ENCODE measurements at regions not wholly inside any gene's neighbourhood (a gene's known extent, or its start where the extent isn't known, plus 50 kb on each side); places are given as distances from the start of the nearest gene placed in this dataset.
"Not testable (repeated sequence)": the region's sequence is repeated elsewhere in the genome, so short reads cannot be mapped to it uniquely, and the experiment has no call there.

DNA sequence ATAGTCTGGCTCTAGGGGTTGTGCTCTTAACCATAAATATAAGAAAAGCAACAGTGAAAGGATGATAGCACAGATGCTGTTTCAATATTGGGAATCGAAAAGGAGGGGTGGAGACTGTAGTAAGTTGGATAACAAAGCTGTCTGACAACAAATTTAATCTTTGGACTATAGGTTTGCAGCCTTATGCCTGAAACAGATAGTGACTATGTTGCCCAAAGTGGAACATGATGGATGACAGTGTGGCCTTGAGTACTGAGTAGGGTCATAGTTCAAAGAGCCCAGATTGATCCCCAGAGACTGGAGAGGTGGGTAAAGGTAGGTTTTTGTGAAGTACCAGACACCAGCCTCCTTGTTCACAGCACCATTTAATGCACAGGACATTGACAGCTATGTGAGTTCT lies 144.0 kb upstream of the PALMD start:
- no peak for DNase-seq (ENCODE audit: low read depth in 2 of 2)

DNA sequence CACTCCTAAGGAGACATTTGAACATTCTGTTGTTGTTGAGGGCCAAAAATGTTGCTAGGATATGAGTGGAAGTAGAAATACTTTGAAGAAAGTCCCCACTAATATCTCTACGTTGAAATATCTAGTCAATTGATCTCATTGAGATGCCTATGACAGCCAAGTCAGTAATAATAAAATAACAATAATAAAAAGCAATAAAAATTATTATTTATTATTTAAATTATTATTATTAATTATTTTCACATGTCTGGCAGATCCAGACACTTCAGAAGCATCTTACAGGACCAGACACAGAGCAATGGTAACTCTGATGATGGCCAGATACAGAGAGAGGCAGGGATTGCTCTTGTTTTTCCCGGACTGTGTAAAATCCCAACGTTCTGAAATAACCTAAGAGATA lies 143.5 kb upstream of the PALMD start:
- DNase-seq (ENCODE audit: low read depth in 2 of 2), result no peak

DNA sequence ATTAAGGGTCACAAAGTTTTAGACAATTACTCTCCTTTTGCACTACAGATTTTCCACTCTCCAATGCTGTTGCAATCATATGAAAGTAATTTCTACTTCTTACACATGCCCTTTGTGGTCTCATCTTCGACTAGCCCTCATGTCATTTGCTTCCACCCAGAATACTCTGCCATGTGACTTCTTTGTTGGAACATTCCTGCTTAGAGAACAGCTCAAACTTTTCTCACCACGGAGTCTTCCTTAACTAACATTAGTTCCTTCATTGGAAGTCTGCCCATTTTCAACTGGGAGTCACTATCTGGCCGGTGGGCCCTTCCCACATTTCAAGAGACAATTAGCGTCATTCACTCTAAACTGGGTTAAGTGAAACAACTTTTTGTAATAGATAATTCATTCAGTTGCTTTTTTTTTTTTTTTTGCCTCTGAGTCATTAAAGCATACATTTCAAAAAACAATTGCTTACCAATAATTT lies 142.6 kb upstream of the PALMD start:
- no peak for DNase-seq (ENCODE audit: low read depth in 2 of 2)

DNA sequence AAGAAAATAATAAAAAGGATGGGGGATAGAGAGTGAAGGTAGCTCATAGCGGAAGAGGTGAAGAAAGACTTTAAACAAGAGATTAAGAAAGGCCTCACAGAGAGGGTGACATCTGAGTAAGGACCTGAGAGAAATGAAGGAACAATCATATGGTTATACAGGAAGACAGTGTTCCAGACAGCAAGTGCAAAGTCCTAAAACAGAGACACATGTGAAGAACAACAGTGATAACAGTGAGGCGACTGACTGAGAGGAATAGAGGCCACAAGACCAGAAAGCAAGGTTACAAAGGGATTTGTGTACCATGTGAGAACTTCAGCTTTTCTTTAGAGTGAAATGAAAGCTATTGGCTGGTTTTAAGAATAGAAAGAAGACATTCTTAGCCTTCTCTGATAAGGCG lies 141.6 kb upstream of the PALMD start:
- DNase-seq (ENCODE audit: low read depth in 2 of 2), result no peak

DNA sequence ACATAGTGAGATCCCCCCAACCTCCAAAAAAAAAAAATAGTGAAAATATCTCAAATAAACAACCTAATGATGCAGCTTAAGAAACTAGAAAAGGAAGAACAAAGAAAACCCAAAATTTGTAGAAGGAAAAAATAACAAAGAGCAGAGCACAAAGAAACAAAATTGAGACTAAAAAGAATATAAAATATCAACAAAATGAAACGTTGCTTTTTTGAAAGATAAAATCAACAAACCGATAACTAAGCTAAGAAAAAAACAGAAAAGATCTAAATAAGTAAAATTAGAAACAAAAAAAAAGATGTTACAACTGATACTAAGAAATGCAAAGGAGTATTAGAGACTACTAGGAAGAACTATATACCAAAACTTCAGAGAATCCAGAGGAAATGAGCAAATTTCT lies 139.3 kb upstream of the PALMD start:
- no peak for DNase-seq (ENCODE audit: low read depth in 2 of 2)

DNA sequence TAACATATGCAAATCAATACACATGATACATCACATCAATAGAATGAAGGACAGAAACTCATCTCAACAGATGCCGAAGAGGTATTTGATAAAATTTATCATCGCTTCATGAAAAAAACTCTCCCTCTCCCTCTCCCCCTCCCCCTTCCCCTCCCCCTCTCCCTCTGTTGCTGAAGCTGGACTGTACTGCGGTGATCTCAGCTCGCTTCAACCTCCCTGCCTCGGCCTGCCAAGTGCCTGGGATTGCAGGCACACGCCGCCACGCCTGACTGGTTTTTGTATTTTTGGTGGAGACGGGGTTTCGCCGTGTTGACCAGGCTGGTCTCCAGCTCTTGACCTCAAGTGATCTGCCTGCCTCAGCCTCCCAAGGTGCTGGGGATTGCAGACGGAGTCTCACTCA lies 138.5 kb upstream of the PALMD start:
- not testable (repeated sequence) for DNase-seq (ENCODE audit: low read depth in 2 of 2)

DNA sequence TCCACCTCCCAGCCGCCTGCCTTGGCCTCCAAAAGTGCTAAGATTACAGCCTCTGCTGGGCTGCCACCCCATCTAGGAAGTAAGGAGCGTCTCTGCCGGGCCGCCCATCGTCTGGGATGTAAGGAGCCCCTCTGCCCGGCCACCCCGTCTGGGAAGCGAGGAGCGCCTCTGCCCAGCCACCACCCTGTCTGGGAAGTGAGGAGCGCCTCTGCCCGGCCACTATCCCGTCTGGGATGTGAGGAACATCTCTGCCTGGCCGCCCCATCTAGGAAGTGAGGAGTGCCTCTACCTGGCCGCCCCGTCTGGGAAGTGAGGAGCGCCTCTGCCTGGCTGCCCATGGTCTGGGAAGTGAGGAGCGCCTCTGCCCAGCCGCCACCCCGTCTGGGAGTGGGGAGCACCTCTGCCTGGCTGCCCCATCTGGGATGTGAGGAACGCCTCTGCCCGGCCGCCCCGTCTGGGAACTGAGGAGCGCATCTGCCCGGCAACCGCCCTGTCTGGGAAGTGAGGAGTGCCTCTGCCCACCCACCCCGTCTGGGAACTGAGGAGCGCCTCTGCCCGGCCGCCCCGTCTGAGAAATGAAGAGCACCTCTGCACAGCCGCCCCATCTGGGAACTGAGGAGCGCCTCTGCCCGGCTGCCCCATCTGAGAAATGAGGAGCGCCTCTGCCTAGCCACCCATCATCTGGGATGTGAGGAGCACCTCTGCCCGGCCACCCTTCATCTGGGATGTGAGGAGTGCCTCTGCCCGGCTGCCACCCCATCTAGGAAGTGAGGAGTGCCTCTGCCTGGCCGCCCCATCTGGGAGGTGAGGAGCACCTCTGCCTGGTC lies 137.8 kb upstream of the PALMD start:
- no peak for DNase-seq (ENCODE audit: low read depth in 2 of 2)

DNA sequence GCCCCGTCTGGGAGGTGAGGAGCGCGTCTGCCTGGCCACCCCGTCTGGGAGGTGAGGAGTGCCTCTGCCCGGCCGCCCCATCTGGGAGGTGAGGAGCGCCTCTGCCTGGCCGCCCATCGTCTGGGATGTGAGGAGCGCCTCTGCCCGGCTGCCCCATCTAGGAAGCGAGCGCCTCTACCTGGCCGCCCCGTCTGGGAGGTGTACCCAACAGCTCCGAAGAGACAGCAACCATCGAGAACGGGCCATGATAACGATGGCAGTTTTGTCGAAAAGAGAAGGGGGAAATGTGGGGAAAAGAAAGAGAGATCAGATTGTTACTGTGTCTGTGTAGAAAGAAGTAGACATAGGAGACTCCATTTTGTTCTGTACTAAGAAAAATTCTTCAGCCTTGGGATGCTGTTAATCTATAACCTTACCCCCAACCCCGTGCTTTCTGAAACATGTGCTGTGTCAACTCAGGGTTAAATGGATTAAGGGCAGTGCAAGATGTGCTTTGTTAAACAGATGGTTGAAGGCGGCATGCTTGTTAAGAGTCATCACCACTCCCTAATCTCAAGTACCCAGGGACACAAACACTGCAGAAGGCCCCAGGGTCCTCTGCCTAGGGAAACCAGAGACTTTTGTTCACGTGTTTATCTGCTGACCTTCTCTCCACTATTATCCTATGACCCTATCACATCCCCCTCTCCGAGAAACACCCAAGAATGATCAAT lies 137.0 kb upstream of the PALMD start:
- DNase-seq (ENCODE audit: low read depth in 2 of 2), result not testable (repeated sequence)

DNA sequence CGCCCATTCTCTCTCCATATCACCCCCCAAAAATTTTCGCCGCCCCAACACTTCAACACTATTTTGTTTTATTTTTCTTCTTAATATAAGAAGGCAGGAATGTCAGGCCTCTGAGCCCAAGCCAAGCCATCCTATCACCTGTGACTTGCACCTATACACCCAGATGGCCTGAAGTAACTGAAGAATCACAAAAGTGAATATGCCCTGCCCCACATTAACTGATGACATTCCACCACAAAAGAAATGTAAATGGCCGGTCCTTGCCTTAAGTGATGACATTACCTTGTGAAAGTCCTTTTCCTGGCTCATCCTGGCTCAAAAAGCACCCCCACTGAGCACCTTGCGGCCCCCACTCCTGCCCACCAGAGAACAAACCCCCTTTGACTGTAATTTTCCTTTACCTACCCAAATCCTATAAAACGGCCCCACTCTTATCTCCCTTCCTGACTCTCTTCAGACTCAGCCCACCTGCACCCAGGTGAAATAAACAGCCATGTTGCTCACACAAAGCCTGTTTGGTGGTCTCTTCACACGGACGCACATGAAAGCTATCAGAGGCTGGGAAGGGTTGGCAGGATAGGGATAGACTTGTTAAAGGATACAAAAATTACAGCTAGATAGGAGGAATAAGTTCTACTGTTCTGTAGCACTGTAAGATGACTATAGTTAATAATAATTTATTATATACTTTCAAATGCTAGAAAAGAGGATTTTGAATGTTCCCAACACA lies 130.9 kb upstream of the PALMD start:
- not testable (repeated sequence) for DNase-seq (ENCODE audit: low read depth in 2 of 2)

DNA sequence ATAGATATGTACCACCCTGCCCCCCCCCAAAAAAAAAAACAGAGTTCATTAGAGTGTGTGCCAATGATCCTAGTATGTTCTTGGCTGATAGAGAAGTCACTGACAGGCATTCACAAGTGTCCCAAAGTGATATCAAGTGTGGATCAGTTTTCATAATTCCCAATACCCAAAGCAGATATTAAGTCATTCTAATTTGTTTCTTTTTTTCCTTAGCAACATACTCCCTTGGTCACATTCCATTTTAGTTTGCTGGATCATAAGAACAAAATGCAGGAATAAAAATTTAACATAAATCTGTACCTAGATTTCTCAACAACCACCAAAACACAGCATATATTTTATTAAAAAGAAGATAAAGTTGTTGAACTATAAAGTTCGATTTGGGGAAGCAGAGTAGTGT lies 129.8 kb upstream of the PALMD start:
- no peak for DNase-seq (ENCODE audit: low read depth in 2 of 2)

DNA sequence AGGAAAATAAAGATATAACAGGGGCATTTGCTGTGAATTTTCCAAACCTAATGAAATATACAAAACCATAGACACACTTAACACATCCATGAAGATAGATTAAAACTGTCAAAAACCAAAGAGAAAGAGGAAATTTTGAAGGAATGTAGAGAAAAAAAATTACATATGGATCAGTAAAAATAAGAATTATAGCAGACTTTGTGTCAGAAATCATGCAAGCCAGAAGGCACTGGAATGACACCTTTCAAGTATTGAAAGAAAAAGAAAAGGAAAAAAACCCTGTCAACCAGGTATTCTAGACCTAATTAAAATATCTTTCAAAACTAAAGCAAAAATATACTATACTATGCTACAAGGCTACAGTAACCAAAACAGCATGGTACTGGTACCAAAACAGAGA lies 125.8 kb upstream of the PALMD start:
- DNase-seq (ENCODE audit: low read depth in 2 of 2), result no peak

DNA sequence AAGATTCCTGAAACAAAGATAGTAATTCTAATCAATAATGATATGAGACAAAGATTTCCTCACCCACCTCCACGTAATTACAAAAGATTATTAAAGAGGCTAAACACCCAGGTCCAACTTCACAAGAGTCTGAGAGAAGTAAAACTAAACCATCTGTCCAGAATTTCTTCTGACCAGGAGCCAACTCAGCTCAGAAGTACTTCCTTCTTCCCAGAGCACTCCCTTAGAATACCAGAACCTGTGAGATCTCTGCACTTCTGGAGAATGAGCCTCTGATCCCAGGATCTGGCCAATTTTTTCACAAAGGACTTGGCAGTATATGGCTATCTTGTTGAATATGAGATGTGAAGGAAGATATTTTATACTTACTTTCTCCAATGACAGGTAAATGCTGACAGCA lies 120.6 kb upstream of the PALMD start:
- DNase-seq (ENCODE audit: low read depth in 2 of 2), result no peak

DNA sequence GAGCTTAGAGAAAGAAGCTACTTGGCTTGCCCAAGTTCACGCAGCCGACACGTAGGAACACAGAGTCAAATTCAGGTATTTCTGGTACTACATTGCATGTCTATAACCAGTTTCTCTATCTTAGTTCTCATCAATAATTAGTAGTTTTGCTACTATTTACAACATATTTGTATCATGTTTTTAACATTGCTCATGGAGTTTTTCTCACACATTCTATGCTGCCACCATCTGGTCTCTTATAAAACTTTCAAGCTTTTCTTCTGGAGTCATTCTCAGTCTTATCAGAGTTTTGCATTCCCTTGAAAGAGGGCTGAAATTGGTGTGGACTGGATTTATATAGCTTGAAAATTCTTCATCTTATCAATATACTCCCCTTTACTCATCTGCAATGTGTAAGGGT lies 118.8 kb upstream of the PALMD start:
- DNase-seq (ENCODE audit: low read depth in 2 of 2), result no peak

DNA sequence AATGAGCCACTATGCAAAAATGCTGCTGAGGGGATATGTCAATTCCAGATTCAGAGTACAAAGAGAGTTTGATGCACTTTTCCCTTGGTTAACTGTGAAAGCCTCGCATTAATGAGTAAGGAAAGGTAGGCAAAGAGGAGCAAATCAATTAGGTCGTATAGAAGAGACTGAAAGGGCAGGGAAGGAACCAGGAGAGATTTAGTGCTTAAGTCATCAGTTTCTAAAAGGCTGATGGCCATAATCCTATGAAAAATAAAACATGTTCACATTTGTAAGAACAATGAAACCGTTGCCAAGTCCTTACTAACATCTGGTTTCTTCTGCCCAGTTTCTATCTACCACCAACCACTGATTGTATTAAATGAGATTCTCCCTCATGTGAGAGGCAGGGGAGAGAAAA lies 118.4 kb upstream of the PALMD start:
- DNase-seq (ENCODE audit: low read depth in 2 of 2), result no peak

DNA sequence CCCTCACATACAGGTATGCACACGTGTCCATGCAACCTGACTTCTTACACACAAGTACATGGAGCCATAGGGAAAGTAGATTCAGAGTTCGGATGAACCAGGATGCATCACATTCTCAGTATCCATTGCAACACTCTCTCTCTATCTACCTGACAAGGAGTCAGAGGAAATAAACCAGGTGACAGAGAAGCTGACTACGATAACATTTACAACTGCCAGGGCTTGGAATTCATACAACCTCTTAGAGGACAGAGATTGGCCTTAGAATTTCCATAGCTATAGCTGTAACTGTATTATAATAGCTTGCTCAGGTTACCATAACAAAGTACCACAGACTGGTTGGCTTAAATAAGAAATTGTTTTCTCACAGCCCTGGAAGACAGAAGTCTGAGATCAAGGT lies 116.9 kb upstream of the PALMD start:
- no peak for DNase-seq (ENCODE audit: low read depth in 2 of 2)

DNA sequence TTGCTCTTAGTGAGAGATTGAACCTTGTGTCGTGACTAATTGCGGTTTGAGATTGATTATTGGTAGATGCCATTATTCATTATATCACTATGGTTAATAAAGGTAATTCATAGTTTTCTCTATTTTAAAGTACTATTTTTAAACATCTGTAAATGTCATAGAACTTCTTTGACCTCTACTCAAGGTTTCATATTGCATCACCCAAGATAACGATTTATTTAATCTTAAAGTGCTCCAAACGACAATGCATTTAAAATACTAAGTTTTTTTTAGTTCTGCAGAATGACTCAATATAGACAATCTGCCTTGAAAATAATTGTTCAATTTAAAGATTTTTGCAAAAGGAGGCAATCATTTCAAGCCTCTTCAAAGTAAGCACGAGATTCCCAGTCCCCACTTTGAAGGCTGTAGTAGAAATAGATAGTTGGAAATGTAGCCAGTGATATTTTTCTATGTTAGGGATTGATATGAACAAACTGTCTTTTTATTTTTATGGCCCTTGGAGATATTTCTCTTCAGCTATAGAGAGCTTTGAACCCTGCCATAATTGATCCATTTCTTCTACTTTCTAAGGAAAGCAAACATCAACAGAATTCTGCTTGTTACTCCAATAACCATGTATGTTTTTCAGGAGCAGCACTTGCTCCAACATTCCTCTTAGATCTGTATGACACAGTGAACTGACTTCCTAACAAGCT lies 114.2 kb upstream of the PALMD start:
- no peak for DNase-seq (ENCODE audit: low read depth in 2 of 2)

DNA sequence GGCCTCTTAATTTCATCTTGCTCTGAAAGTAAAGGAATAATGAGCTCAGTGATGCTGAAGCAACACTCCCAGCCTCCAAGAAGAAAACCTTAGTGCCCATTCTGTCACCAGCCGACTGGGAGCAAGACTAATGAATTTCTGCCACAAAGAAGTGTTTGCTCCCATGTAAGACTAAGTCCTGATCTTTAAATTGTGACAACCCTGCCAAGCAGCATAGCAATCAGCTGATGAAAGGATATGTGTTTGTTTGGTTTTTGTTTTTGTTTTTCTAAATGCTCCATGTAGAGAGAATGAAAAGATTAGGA lies 113.7 kb upstream of the PALMD start:
- DNase-seq (ENCODE audit: low read depth in 2 of 2), result no peak

DNA sequence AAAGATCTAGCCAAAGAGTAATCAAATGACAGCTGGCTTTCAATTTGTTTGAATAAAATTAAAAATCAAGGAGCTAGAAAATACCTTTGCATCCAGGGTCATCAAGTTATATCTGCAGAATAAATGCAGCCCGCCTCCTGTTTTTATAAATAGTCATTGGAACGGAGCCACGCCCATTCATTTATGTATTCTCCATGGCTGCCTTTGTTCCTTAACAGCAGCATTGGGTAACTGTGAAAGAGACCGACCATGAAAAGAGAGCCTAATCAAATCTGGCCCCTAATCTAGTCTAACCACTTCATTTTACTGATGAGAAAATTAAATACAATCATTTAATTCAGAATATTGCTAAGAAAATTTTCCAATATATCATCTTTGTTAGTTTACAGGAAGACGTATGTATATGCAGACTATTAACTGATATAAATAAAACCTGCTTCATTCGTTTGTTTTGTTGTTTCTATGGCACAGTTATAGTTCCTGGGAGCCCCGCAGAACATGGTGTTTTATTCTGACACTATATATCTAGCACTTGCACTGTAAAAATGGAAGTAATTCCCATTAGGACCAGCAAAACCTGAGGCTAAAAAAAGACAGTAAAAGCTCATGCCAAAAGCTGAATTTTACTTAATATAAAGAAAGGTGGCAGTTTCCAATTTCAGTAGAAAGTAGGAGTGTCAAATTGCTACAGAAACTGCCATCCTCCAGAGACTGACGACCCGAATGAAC lies 111.8 kb upstream of the PALMD start:
- DNase-seq (ENCODE audit: low read depth in 2 of 2), result no peak

DNA sequence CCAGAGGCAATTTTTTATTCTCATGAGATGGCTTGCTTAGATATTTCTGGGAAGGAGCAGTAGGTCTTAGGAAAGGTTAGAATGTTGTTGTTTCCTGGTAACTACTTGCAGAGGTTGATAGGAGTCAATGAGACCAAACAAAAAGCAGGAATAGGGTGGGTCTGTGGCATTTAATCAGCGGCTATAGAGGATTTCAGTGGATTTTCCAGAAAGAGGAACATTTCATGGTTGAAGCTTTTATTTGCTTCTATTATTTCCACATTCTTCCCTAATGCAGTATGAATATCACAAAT lies 111.3 kb upstream of the PALMD start:
- no peak for DNase-seq (ENCODE audit: low read depth in 2 of 2)

DNA sequence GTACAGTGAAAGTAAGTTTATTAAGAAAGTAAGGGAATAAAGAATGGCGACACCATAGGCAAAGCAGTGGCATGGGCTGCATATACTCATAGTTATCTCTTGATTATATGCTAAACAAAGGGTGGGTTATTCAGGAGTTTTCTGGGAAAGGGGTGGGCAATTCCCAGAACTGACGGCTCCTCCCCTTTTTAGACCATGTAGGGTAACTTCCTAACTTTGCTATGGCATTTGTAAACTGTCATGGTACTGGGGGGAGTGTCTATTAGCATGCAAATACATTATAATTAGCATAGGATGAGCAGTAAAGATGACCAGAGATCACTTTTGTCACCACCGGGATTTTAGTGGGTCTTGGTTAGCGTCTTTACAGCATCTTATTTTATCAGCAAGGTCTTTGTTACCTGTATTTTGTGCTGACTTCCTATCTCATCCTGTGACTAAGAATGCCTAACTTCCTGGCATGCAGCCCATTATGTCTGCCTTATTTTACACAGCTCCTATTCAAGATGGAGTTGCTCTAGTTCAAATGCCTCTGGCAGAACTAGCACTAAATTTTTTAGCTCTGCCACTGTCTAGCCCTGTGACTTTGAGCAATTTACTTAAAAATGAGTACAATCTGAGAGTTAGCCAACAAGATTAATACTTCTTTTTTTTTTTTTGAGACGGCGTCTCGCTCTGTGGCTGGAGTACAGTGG lies 110.3 kb upstream of the PALMD start:
- no peak for DNase-seq (ENCODE audit: low read depth in 2 of 2)
